Activated CD8-positive, alpha-beta memory T cell treated with anti-CD3 and anti-CD28 coated beads, Interleukin-2, amount 50 U/mL, for 1 hour (primary cell): ENCODE measurements at regions not wholly inside any gene's neighbourhood (a gene's known extent, or its start where the extent isn't known, plus 50 kb on each side); places are given as distances from the start of the nearest gene placed in this dataset.
"Not testable (repeated sequence)": the region's sequence is repeated elsewhere in the genome, so short reads cannot be mapped to it uniquely, and the experiment has no call there.

ENCODE experiments used
- DNase-seq: peaks from one replicate; pipeline ENCODE4 v3.0.0-alpha.2; 2020; ENCODE audit errors: extremely low read depth

- DNase-seq, result no peak
These were observed 1403.0 kb upstream of the C9orf72 start for GRCh38 chr9:28976250-28976649.

GRCh38 chr9:28976684-28977083 is 1403.4 kb upstream of the C9orf72 start:
- no peak for DNase-seq

- DNase-seq, result no peak
These were observed 1407.8 kb upstream of the C9orf72 start for GRCh38 chr9:28981129-28981528.

- no peak for DNase-seq
These were observed 1408.4 kb upstream of the C9orf72 start for GRCh38 chr9:28981711-28982110.

GRCh38 chr9:28984016-28984415 is 1410.7 kb upstream of the C9orf72 start:
- DNase-seq, result no peak

GRCh38 chr9:28990009-28990408 is 1416.7 kb upstream of the C9orf72 start:
- DNase-seq, result not testable (repeated sequence)

DNA sequence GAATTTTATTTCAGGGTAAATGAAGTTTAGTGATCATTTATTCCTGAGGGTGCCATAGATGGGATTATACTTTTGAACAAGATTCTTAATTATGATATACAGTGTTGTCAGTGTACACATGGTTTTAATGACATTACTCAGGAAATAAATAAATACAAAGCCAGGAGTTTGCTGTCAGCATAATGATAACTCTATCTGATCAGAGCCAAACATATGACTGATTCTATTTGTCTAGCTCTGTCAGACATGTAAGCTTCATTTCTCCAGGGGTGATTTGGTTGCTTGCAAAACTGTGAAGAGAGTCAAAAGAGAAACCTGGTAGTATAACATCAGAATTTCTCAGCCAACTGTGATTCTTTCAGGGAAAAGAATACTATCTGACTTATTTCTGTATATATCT is 1425.8 kb upstream of the C9orf72 start:
- no peak for DNase-seq

DNA sequence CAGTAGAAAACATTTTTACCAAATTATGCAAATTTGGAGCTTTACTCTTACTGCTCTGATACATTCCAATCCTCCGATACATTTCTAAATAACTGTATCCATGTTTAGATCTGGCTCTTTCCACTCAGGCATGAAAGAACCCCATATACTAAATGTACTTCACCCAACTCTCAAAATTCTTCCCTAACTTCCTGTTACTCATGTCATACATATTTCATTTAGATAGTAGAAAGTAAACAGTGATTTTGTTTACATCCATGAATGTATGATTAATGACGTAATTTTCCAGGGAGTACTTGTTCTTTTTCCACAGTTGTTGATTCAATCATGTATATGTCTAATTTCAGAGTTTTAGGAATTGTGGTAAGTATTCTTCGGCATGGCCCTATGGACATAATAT is 1426.5 kb upstream of the C9orf72 start:
- DNase-seq, result no peak

GRCh38 chr9:29001006-29001405 is 1427.7 kb upstream of the C9orf72 start:
- DNase-seq, result no peak

DNA sequence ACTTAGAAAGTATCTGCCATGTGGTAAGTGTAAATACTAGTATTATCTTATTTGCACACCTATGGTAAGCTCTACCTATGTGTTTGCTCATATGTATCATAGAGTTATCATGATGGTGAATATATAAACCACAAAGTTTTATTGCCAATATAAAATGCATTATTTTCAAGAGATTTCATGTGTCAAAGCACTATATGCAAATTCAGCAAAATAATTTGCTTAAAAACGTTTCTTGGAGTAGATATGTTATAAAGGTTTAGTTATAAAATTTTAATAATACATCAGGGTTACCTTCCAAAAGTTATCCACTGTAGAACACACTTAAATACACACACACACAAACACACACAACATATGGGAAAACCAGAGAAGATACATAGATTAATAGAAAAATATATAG is 1431.7 kb upstream of the C9orf72 start:
- no peak for DNase-seq

- DNase-seq, result no peak
These were observed 1433.3 kb upstream of the C9orf72 start for GRCh38 chr9:29006628-29007027.

DNA sequence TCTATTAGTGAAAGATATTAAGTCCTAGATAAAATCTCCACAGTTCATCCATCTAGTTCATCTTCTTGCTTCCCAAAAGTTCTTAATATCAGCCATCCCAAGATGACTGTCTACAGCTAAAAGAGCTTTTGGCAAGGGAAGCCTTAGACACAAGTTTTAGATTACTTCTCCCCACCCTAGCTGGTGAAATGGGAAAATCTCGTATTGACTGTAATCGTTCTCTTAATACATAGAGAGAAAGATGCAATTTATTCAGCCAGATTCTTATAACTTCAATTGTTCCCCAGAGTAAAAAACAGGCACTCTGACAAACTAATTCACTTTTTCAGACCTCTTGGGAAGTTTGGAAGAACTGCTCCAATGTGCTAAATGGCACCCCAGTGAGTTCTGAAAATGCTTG is 1439.6 kb upstream of the C9orf72 start:
- no peak for DNase-seq

DNA sequence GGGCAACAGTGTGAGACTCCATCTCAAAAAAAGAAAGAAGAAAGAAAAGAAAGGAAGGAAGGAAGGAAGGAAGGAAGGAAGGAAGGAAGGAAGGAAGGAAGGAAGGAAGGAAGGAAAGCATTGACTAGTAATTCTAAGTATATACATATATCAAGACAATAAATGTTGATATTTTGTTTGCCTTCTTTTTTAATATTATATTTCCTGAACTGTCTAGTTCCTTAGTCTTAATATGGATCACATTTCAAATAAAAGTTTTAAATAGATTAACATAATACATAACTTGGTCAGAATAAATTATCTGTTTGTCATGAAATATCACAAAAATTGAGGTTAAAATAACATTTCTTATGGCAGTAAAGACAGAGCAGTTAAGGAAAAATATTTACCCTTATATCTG is 1448.4 kb upstream of the C9orf72 start:
- DNase-seq, result no peak

- no peak for DNase-seq
These were observed 1465.1 kb upstream of the C9orf72 start for GRCh38 chr9:29038332-29038731.

DNA sequence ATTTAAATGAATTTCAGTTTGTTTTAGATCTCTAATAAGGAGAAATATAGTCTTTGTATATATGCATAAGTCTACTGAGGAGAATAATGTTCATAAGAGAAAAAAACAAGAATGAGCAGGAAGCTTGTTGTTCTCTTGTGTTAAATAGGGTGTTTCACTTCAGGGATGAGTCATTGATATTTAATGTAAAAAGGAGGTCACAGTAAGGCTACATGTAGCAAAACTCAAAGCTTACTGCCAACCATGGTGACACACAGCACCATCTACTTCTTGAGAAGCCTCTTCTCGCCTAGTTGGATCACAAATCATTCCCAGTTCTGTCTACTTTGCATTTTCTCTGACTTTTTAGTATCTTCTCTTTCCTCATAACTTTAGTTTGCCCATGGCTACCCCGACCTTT is 1466.0 kb upstream of the C9orf72 start:
- DNase-seq, result no peak

DNA sequence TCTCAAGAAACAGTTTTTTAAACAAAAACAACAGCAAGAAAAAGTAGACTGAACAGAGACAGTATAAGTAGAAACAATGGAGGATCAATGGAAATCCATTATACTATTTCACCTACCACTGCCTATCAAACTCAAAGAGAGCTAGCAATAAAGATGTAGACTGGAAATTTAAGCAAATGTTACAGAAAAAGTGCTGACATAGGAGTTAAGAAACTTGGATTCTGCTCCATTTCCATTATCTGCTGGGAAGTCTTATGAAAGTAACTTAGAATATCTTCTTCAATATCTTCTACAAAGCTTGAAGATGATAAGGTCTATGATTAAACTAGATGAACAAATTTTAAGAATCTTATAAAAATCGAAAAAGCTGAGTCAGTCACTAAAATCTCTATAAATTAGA is 1469.8 kb upstream of the C9orf72 start:
- DNase-seq, result no peak

DNA sequence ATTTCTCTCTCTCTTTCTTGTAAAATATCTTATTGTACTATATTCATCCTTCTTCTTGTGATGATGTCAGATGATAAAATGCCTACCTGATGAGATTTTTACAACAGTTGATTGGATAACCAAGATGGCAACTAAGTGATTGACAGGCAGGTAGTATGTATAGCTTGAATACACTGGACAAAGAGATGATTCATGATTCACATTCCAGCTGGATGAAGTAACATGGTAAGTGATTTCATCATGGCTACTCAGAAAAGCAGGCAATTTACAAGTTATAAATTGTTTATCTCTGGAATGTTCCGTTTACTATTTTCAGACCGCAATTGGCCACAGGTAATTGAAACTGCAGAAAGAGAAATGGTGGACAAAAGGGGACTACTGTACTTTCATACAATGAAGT is 1471.7 kb upstream of the C9orf72 start:
- DNase-seq, result no peak

DNA sequence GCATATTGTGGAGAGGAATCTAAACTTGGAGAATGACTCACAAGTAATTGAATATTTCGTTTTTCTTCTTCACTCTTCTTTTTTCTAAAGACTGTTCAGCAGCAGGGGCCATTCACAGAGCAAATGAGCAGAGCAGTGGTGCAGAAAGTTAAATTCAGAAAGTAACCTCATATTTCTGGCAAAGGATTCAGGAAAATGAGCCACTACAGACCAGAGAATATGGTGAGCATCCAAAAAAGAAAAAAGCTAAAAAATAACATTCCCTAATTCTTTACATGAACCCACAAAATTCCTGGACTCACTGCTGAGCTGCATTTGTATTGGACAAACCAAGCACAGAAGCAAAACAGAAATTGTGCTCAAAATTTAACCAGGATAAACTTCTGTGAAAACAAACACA is 1486.8 kb upstream of the C9orf72 start:
- DNase-seq, result no peak

- no peak for DNase-seq
These were observed 1489.2 kb upstream of the C9orf72 start for GRCh38 chr9:29062446-29062845.

- DNase-seq, result no peak
These were observed 1489.8 kb upstream of the C9orf72 start for GRCh38 chr9:29063031-29063430.

- DNase-seq, result no peak
These were observed 1492.9 kb upstream of the C9orf72 start for GRCh38 chr9:29066141-29066640.

- no peak for DNase-seq
These were observed 1495.2 kb upstream of the C9orf72 start for GRCh38 chr9:29068461-29068860.

GRCh38 chr9:29069376-29069775 is 1496.1 kb upstream of the C9orf72 start:
- DNase-seq, result no peak

GRCh38 chr9:29078063-29078666 is 1504.9 kb upstream of the C9orf72 start:
- DNase-seq, result no peak
